GM18505 (cell line): ENCODE measurements at regions not wholly inside any gene's neighbourhood (a gene's known extent, or its start where the extent isn't known, plus 50 kb on each side); places are given as distances from the start of the nearest gene placed in this dataset.

Experiments used
- ATAC-seq: cut with Tn5 transposase; IDR thresholded peaks from one replicate; pipeline ENCODE4 v1.9.1; 2021; ENCODE audit not compliant: unreplicated experiment
- POLR2A ChIP-seq: IDR thresholded peaks from 4 replicates; pipeline ENCODE4 v1.6.1; 2011; ENCODE audit warnings: borderline replicate concordance; ENCODE audit not compliant: insufficient read depth, insufficient read length; ENCODE audit errors: extremely low read depth

DNA sequence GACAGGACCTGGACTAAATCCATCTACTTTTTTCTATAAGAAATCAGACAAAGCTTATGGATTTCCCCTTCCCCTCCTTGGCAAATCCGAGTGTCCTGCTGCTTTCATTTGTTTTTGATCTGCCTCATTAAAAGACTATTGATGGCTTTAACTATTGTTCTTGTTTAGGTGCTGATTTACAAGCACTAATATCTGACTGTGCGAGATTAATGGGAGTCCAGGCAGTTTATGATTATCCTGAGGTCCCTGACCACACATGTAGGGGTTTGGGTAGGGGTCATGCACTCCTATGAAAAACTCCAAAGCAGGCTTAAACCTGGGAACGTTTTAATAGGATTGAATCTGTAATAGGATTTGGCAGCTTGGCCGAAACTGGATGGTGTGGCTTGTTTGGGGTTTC, 317.5 kb upstream of the POU3F2 start:
- no peak for TF ChIP-seq POLR2A
- ATAC-seq: no peak

DNA sequence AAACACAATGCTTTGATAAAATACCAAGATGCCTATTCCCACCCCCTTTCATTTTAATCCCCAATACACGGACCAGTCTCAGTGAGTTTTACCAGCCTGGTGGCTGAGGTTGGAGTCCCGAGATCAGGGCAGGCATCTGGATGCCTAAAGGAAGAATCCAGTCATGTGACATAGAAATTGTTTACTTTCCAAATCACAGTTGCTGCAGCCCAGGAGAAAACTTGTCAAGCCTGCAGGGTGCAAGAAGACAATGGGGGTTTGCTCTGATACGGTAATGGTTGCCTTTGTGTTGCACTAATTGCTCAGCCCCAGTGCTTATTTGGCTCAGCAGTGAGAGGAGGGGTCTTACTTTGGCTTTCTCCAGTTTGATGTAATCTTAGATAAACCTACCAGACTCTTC, 308.5 kb upstream of the POU3F2 start:
- TF ChIP-seq POLR2A: no peak
- no peak for ATAC-seq

DNA sequence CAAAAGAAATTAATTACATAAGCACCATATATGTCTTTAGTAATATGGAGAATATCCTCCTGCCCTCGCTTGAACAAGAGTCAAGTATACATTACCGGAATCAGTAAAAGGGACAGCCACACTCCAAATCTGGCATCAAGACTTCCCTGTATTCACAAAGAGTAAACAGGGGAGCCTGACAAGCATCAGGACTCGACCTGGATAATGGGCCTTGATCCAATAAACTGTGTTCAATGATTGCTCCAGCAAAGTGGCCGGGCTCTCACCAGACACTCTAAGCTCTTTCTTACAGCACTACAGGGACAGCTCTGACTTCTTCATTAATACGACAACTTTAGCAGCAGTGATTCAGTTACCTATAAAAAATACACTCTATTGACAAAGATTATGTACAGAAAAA, 307.9 kb upstream of the POU3F2 start:
- no peak for ATAC-seq

DNA sequence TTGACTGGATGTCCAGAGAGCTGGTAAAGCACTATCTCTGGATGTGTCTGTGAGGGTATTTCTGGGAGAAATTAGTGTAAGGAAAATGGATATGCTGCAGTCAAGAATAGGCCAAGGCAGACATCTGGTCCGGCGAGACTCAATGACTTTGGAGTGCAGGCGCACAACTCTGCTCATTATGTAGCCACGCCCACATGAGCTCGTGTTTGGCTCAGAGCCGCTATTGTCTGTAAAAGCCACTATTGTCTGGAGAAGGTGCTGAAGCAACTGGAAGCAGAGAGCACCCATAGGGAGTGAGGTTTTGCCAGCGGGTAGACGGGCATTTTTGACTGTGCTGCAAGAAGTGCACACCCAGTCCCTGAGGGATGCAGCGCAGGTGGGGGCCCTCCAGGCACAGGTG, 305.0 kb upstream of the POU3F2 start:
- TF ChIP-seq POLR2A: no peak
- no peak for ATAC-seq

More for the DNA sequence above, 307.9 kb upstream of the POU3F2 start:
- TF ChIP-seq POLR2A: no peak

DNA sequence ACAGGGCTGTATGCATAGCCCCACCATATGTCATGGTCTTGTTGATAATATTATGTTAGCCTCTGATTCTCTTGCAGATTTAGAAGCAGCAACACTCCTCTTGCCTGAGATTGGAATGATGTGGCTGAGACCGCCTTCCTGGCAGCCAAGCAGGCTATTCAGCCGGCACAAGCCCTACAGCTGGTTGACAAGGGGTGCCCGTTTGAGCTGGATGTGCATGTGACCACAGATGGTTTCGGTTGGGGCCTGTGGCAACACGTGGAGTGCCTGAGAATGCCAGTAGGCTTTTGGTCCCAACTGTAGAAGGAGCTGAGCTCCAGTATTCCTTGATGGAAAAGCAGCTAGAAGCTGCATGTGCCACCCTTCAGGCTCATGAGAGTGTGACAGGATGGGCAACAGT, 303.6 kb upstream of the POU3F2 start:
- TF ChIP-seq POLR2A: no peak
- ATAC-seq: no peak

DNA sequence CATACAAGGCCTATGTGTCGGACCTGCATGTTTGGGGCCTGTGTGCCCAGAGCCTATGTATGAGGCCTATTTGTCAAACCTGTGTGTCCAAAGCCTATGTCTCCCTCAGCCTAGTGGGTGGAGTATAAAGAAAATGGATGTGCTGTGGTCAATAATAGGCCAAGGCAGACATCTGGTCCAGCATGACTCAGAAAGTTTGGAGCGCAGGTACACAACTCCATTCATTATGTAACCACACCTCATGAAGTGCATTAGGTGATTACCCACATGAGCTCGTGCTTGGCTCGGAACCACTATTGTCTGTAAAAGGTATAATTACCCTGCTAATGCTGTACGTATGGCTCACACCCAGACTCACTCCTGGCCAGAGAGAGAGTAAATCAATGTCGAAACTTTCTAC, 302.4 kb upstream of the POU3F2 start:
- no peak for TF ChIP-seq POLR2A
- no peak for ATAC-seq

DNA sequence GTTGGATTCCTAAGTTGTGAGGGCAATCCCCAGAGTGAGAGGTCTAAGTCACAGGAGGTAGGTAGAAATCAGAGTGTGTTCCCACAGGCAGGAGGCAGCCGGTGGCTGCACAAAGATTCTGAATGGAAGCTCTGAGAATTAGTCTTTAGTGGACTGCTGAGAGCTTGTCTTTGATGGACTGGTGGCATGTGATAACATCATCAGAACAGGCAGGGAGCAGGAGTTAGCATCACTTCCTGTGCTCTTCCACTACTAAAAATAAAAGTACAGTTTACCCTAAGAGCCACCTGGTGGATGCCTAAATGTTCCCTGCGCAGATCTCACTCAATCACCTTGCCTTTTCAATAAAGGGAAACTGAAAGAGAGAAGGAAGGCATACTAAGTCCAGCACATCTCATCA, 294.6 kb upstream of the POU3F2 start:
- TF ChIP-seq POLR2A: no peak
- ATAC-seq: peak; percentile 72

DNA sequence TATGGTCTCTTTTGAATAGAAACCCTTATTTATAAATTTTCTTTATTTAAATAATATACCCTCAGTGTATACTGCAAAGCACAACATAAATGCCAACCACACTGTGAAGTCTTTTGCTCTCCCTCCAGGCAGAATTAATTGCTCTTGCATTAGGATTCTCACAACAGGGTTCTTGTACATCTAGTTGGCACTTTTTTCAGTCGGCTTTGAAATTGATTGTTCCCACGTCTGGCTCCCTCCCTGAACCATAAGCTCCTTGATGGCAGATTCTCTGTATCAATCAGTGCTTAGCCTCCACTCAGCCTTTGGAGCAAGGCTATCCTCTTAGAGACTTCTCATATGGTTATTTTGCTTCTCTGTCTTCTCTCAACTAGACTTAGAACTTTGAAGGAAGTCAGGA, 288.0 kb upstream of the POU3F2 start:
- ATAC-seq: no peak
- TF ChIP-seq POLR2A: no peak

DNA sequence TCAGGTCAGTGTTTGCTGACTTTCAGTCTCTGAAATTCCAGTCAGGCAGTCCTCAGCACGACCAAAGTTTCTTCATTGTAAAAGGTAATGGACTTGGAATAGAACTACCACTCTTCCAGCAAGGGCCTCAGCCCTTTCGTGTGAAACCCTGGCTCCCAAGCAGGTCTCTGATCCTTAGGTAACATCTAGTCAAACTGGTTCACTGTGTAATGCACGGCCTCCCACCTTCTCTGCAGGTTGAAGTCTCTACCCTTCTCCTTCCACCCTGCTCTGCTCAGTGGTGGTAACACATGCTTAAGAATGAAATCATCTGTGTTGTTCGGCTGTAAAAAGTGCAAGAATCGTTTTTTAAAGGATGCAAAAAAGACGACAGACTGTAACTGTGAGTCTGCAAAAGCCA, 287.2 kb upstream of the POU3F2 start:
- no peak for ATAC-seq
- TF ChIP-seq POLR2A: no peak

DNA sequence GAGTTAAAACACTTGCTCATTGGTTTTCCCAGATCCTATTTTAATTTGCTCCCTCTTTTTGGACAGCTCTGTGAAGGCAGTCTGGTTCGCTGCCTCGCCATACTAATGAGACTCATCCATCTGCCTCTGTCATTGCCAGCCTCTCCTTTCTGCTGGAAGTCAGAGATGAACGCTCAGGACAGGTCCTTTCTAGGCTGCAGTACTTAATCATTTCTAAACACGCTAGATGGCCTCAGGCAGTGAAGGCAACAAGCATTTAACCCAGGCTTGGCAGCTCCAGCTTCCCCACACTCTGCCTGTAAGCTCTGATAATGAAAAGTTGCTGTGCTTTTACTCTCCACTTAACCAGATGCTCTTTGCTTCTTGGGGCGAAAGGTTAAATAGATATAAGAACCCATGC, 286.7 kb upstream of the POU3F2 start:
- ATAC-seq: no peak
- no peak for TF ChIP-seq POLR2A

DNA sequence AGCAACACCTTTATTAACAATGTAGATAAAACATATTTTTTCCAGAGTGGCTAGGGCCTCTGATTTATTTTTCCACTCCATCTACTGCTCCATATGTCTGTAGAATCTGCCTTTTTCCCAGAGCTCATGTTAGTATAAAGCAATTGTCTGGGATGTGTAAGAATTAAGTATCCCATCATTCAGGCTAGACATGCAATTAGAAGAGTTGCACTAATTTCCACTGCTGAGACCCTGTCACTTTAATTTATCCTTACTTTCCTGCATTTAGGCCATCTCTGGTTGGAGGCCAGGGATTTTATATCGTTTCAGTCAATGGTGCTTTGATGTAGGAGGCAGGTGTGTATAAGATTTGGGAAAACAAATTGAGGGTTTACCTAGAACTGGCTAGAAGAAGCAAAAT, 286.1 kb upstream of the POU3F2 start:
- no peak for TF ChIP-seq POLR2A
- no peak for ATAC-seq

DNA sequence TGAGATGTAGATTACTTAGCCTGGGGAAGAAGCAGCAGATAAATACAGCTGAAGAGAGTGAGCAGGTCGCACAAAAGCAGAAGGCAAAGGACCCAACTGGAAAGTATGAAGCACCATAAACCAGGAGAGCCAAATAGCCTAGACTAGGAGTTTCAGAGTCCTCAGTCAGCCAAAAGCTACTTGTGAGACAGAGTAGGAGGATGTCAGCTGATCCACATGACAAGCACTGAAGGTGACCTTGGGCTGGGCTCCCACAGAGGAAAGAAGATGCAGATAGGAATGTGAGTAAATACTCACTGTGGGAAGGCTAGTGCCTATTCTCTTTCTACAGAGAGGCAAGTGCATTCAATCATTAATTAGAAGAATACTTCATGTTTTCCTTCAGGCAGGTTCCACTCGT, 274.0 kb upstream of the POU3F2 start:
- no peak for ATAC-seq
- TF ChIP-seq POLR2A: no peak

DNA sequence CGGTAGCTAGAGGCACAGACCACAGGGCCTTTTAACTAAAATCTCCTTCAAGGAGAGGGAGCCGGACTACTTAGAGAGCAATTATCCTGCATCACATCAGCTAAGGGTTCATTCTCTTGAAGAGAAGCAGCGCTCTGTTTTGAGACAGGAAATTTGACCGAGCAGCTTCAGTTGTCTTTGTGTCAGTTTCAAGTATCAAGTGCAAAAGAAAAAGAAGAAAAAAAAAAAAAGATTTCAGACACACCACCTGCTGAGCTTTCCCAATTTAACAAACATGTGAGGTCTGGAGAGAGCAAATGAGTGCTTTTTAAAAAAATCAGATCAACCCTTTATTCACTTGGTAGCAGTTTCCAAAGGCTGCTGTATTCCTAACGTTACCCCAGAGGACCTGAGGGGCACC, 273.5 kb upstream of the POU3F2 start:
- ATAC-seq: no peak
- no peak for TF ChIP-seq POLR2A

DNA sequence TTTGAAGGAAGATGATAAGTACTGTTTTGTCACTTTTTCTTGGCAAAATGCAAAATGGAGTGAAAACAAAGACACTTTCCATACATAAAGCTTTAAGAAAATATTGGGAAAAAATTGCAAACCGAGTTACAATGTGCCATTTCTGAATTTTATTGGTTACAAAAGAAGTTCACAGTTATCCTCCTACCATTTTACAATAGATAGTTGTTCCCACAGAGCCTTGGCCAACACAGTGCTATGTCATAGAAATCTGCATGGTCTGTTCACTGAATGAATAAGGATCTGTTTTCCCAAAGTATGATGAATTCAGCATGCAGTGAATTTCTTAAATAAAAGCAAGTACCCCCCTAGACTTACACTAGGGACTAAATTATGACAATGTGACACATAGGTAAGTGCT, 268.2 kb upstream of the POU3F2 start:
- ATAC-seq: no peak
- no peak for TF ChIP-seq POLR2A

DNA sequence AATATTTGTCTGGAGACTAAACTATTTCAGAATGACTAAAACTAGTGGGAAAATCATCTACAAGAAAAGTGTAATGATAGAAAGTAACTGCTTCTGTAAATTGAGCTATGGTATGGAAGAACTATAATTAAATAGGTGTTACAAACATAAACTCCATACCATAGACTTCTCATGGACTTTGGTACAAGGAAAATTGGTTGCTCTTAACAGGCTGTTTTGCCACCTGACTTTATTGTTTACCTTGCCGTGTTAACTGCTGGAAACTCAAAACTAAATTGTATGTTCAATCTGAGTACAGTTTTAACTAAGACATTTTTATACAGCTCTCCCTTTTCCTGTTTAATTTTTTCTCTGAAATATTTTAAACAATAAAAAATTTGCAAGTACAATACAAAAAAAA, 261.8 kb upstream of the POU3F2 start:
- no peak for ATAC-seq
- no peak for TF ChIP-seq POLR2A
